Left ventricle myocardium superior (tissue), 1 donor: ENCODE measurements at regions not wholly inside any gene's neighbourhood (a gene's known extent, or its start where the extent isn't known, plus 50 kb on each side); places are given as distances from the start of the nearest gene placed in this dataset.

Experiments
- ATAC-seq: fragments of 200-7000 bp; cut with Tn5 transposase; one replicate; pipeline ENCODE4 v1.9.1; 2020; ENCODE audit warnings: mild to moderate bottlenecking, moderate library complexity
- DNase-seq: peaks from one replicate; pipeline ENCODE4 v3.0.0-alpha.2; 2020
- intact Hi-C: fragments of 100-400 bp; cut with micrococcal nuclease; formaldehyde crosslinking; loops from one replicate; pipeline ENCODE4 v1.11.0; 2022
- donor health status: DM: no; HTN: yes; CAD: no; lungs with severe emphysema.

- no peak for ATAC-seq
- no peak for DNase-seq
- intact Hi-C loops, result no loop called here
These were observed 1229.1 kb downstream of the ROBO2 start for GRCh38 chr3:78268716-78269668.

- intact Hi-C loops, result no loop called here
- ATAC-seq (no peak), DNase-seq (no peak)
These were observed 1233.4 kb downstream of the ROBO2 start for GRCh38 chr3:78273326-78273725.

GRCh38 chr3:78274475-78275065 lies 1234.7 kb downstream of the ROBO2 start:
- no peak for DNase-seq
- no peak for ATAC-seq
- intact Hi-C loops, result no loop called here

- ATAC-seq (no peak), DNase-seq (no peak)
- intact Hi-C loops, result no loop called here
These were observed 1235.5 kb downstream of the ROBO2 start for GRCh38 chr3:78275420-78275852.

- intact Hi-C loops, result no loop called here
- DNase-seq (no peak), ATAC-seq (no peak)
These were observed 1237.3 kb downstream of the ROBO2 start for GRCh38 chr3:78277220-78277619.

- DNase-seq, result no peak
- ATAC-seq, result no peak
- intact Hi-C loops, result no loop called here
These were observed 1237.9 kb downstream of the ROBO2 start for GRCh38 chr3:78277801-78278200.

GRCh38 chr3:78279091-78279490 lies 1239.2 kb downstream of the ROBO2 start:
- intact Hi-C loops, result no loop called here
- ATAC-seq (no peak), DNase-seq (no peak)

- intact Hi-C loops, result no loop called here
- no peak for DNase-seq
These were observed 1241.5 kb downstream of the ROBO2 start for GRCh38 chr3:78281381-78281780.

GRCh38 chr3:78283994-78284393 lies 1244.1 kb downstream of the ROBO2 start:
- intact Hi-C loops, result no loop called here
- ATAC-seq (no peak), DNase-seq (no peak)

More at GRCh38 chr3:78281381-78281780, 1241.5 kb downstream of the ROBO2 start:
- no peak for ATAC-seq

GRCh38 chr3:78285032-78285728 lies 1245.3 kb downstream of the ROBO2 start:
- ATAC-seq (no peak), DNase-seq (no peak)
- intact Hi-C loops, result no loop called here

GRCh38 chr3:78287085-78287484 lies 1247.2 kb downstream of the ROBO2 start:
- ATAC-seq (no peak), DNase-seq (no peak)
- intact Hi-C loops, result no loop called here

- intact Hi-C loops, result no loop called here
- DNase-seq (no peak), ATAC-seq (no peak)
These were observed 1253.4 kb downstream of the ROBO2 start for GRCh38 chr3:78293284-78293683.

- DNase-seq, result no peak
- ATAC-seq, result no peak
- intact Hi-C loops, result no loop called here
These were observed 1264.2 kb downstream of the ROBO2 start for GRCh38 chr3:78304115-78304514.

- intact Hi-C loops, result no loop called here
- ATAC-seq (no peak), DNase-seq (no peak)
These were observed 1273.0 kb downstream of the ROBO2 start for GRCh38 chr3:78312851-78313250.

GRCh38 chr3:78313332-78313731 lies 1273.4 kb downstream of the ROBO2 start:
- no peak for ATAC-seq
- no peak for DNase-seq
- intact Hi-C loops, result no loop called here

GRCh38 chr3:78314327-78314726 lies 1274.4 kb downstream of the ROBO2 start:
- DNase-seq (no peak), ATAC-seq (no peak)
- intact Hi-C loops, result no loop called here

- intact Hi-C loops, result no loop called here
- DNase-seq (no peak), ATAC-seq (no peak)
These were observed 1277.9 kb downstream of the ROBO2 start for GRCh38 chr3:78317774-78318173.

GRCh38 chr3:78322780-78323179 lies 1282.9 kb downstream of the ROBO2 start:
- intact Hi-C loops, result no loop called here
- DNase-seq, result no peak
- no peak for ATAC-seq

- ATAC-seq (no peak), DNase-seq (no peak)
- intact Hi-C loops, result no loop called here
These were observed 1297.9 kb downstream of the ROBO2 start for GRCh38 chr3:78337801-78338211.

GRCh38 chr3:78338405-78338804 lies 1298.5 kb downstream of the ROBO2 start:
- no peak for ATAC-seq
- intact Hi-C loops, result no loop called here

More at GRCh38 chr3:78338405-78338804, 1298.5 kb downstream of the ROBO2 start:
- DNase-seq, result no peak
